IMR-90 (cell line): ENCODE measurements at regions not wholly inside any gene's neighbourhood (a gene's known extent, or its start where the extent isn't known, plus 50 kb on each side); places are given as distances from the start of the nearest gene placed in this dataset.

Experiments used
- ATAC-seq: fragments of 200-7000 bp; cut with Tn5 transposase; 2 replicates; pipeline ENCODE4 v1.9.1; 2020; ENCODE audit warnings: low read depth, mild to moderate bottlenecking, moderate library complexity
- BruUV-seq: library from RNA; stranded (reverse); fragments of 400-500 nt; replicated peaks from 2 replicates; lab custom pipeline; 2021; lab: Mats Ljungman, UMichigan
- CTCF ChIA-PET: fragments of 300-600 bp; formaldehyde crosslinking; extraction: SDS; loops from one replicate; lab custom pipeline; 2021; ENCODE audit warnings: antibody characterized with exemption; lab: Yijun Ruan, JAX
- POLR2A ChIA-PET: fragments of 300-600 bp; sonication (Branson Sonifier 250); formaldehyde crosslinking; loops from one replicate; lab custom pipeline; 2022; ENCODE audit warnings: antibody characterized with exemption; ENCODE audit not compliant: unreplicated experiment; lab: Charles Lee
- DNase-seq: peaks from one replicate; pipeline ENCODE4 v3.0.0; 2013
- H2AFZ ChIP-seq: replicated peaks from 2 replicates; pipeline ENCODE3; 2013; ENCODE audit warnings: low read length, mild to moderate bottlenecking; ENCODE audit not compliant: poor library complexity
- H2AK5ac ChIP-seq: 2 replicates; pipeline ENCODE4 v1.6.1; 2013; ENCODE audit warnings: low read depth, low read length, inconsistent platforms
- H2AK9ac ChIP-seq: replicated peaks from 2 replicates; pipeline ENCODE3; 2013; ENCODE audit warnings: mild to moderate bottlenecking, low read depth, low read length, moderate library complexity; ENCODE audit not compliant: poor library complexity
- H2BK120ac ChIP-seq: 2 replicates; pipeline ENCODE4 v1.6.1; 2013; ENCODE audit warnings: low read depth, low read length, inconsistent platforms
- H2BK15ac ChIP-seq: 3 replicates; pipeline ENCODE4 v1.6.1; 2013; ENCODE audit warnings: low read depth, low read length, inconsistent platforms
- H2BK20ac ChIP-seq: 2 replicates; pipeline ENCODE4 v1.6.1; 2013; ENCODE audit warnings: low read depth, mild to moderate bottlenecking, inconsistent platforms, low read length, moderate library complexity
- H2BK5ac ChIP-seq: 2 replicates; pipeline ENCODE4 v1.6.1; 2013; ENCODE audit warnings: mild to moderate bottlenecking, low read depth, low read length, inconsistent platforms; ENCODE audit not compliant: poor library complexity, severe bottlenecking
- H3K14ac ChIP-seq: replicated peaks from 2 replicates; pipeline ENCODE4 v1.6.1; 2013; ENCODE audit warnings: low read depth, low read length, inconsistent platforms
- H3K18ac ChIP-seq: 2 replicates; pipeline ENCODE4 v1.6.1; 2013; ENCODE audit warnings: low read depth, low read length, control low read depth
- H3K23ac ChIP-seq: 2 replicates; pipeline ENCODE4 v1.6.1; 2013; ENCODE audit warnings: low read depth, low read length, inconsistent platforms
- H3K27ac ChIP-seq: 2 replicates; pipeline ENCODE4 v1.5.1; 2013; ENCODE audit warnings: mild to moderate bottlenecking, control low read depth, low read length; ENCODE audit not compliant: insufficient read depth
- H3K27me3 ChIP-seq: 2 replicates; pipeline ENCODE4 v1.6.1; 2013; ENCODE audit warnings: low read length; ENCODE audit not compliant: control insufficient read depth, insufficient read depth
- H3K36me3 ChIP-seq: 2 replicates; pipeline ENCODE4 v1.6.1; 2013; ENCODE audit warnings: low read length, mixed read lengths; ENCODE audit not compliant: control insufficient read depth, insufficient read depth
- H3K4ac ChIP-seq: 2 replicates; pipeline ENCODE4 v1.6.1; 2013; ENCODE audit warnings: low read depth, low read length, inconsistent platforms
- H3K4me1 ChIP-seq: 2 replicates; pipeline ENCODE4 v1.6.1; 2013; ENCODE audit warnings: low read length, mixed read lengths; ENCODE audit not compliant: control insufficient read depth, insufficient read depth
- H3K4me2 ChIP-seq: 2 replicates; pipeline ENCODE4 v1.6.1; 2013; ENCODE audit warnings: low read depth, mild to moderate bottlenecking, control low read depth, low read length, moderate library complexity
- H3K4me3 ChIP-seq: 2 replicates; pipeline ENCODE4 v1.5.1; 2013; ENCODE audit warnings: low read depth, mild to moderate bottlenecking, control low read depth, low read length, moderate library complexity; ENCODE audit not compliant: insufficient read depth
- H3K56ac ChIP-seq: 2 replicates; pipeline ENCODE4 v1.6.1; 2013; ENCODE audit warnings: low read length, inconsistent platforms; ENCODE audit not compliant: insufficient read depth; ENCODE audit errors: extremely low read depth
- H3K79me1 ChIP-seq, 2 experiments: 2 replicates each; pipeline ENCODE4 v1.6.1; 2013; ENCODE audit warnings: low read length in 2 of 2, inconsistent platforms in 1 of 2, low read depth in 1 of 2
- H3K9ac ChIP-seq: 2 replicates; pipeline ENCODE4 v1.6.1; 2013; ENCODE audit warnings: low read depth, low read length, control low read depth
- H3K9me1 ChIP-seq: 2 replicates; pipeline ENCODE4 v1.6.1; 2013; ENCODE audit warnings: low read length, inconsistent platforms; ENCODE audit not compliant: insufficient read depth
- H3K9me3 ChIP-seq: 2 replicates; pipeline ENCODE4 v1.6.1; 2013; ENCODE audit warnings: low read length; ENCODE audit not compliant: control insufficient read depth, insufficient read depth
- H4K20me1 ChIP-seq: 2 replicates; pipeline ENCODE4 v1.6.1; 2013; ENCODE audit warnings: low read length, inconsistent platforms; ENCODE audit not compliant: insufficient read depth
- H4K5ac ChIP-seq: 2 replicates; pipeline ENCODE4 v1.6.1; 2013; ENCODE audit warnings: mild to moderate bottlenecking, low read depth, low read length, control low read depth
- H4K8ac ChIP-seq, 2 experiments: 2 replicates each; pipeline ENCODE4 v1.6.1; 2013; ENCODE audit warnings: low read depth in 2 of 2, low read length in 2 of 2, control low read depth in 1 of 2, inconsistent platforms in 1 of 2
- H4K91ac ChIP-seq: 2 replicates; pipeline ENCODE4 v1.6.1; 2013; ENCODE audit warnings: low read depth, low read length, inconsistent platforms; ENCODE audit not compliant: insufficient read depth
- BHLHE40 ChIP-seq: fragments of 150-350 bp; IDR thresholded peaks from 2 replicates; pipeline ENCODE4 v1.6.1; 2016; ENCODE audit warnings: mild to moderate bottlenecking, low read depth, low read length
- CTCF ChIP-seq: conservative IDR thresholded peaks from 2 replicates; pipeline ENCODE4 v1.5.1; 2012; ENCODE audit warnings: mild to moderate bottlenecking, low read depth, low read length, improper control_type of control experiment
- FOS ChIP-seq: fragments of 150-350 bp; IDR thresholded peaks from 2 replicates; pipeline ENCODE4 v1.6.1; 2016; ENCODE audit warnings: low read depth, low read length
- MAFK ChIP-seq: IDR thresholded peaks from 2 replicates; pipeline ENCODE4 v1.6.1; 2012; ENCODE audit warnings: low read depth, low read length, improper control_type of control experiment
- MAZ ChIP-seq: IDR thresholded peaks from 2 replicates; pipeline ENCODE4 v1.6.1; 2012; ENCODE audit warnings: low read depth, mild to moderate bottlenecking, low read length, improper control_type of control experiment, moderate library complexity, borderline replicate concordance
- MXI1 ChIP-seq: IDR thresholded peaks from 2 replicates; pipeline ENCODE4 v1.6.1; 2012; ENCODE audit warnings: low read depth, mild to moderate bottlenecking, low read length, moderate library complexity, borderline replicate concordance
- NFE2L2 ChIP-seq: fragments of 150-350 bp; IDR thresholded peaks from 2 replicates; pipeline ENCODE4 v1.6.1; 2016; ENCODE audit warnings: low read depth, mild to moderate bottlenecking, low read length
- POLR2A ChIP-seq: IDR thresholded peaks from 2 replicates; pipeline ENCODE4 v1.6.1; 2012; ENCODE audit warnings: mild to moderate bottlenecking, low read depth, low read length
- RFX5 ChIP-seq: IDR thresholded peaks from 2 replicates; pipeline ENCODE4 v1.8.0; 2012; ENCODE audit warnings: low read depth, mild to moderate bottlenecking, low read length, moderate library complexity
- SMC3 ChIP-seq: fragments of 150-350 bp; IDR thresholded peaks from 2 replicates; pipeline ENCODE4 v1.6.1; 2016; ENCODE audit warnings: low read depth, mild to moderate bottlenecking, antibody characterized with exemption, low read length, moderate library complexity
- WGBS, 2 experiments: methylation state at CpG; one replicate each; pipeline versions ENCODE4 v1.1.5 to v1.1.7; 2013; ENCODE audit warnings: missing lambda C conversion rate in 2 of 2; ENCODE audit not compliant: insufficient read length in 1 of 2; ENCODE audit errors: extremely low coverage in 2 of 2; 5-methylcytosine and 5-hydroxymethylcytosine counted together
- dilution Hi-C: fragments of 300-500 bp; cut with HindIII; formaldehyde crosslinking; loops from one replicate; pipeline ENCODE4 v1.14.3; 2018; ENCODE audit warnings: low sequenced_read_pairs; ENCODE audit not compliant: unreplicated experiment
- in situ Hi-C: fragments of 300-500 bp; cut with MboI; formaldehyde crosslinking; loops from 3 replicates; pipeline ENCODE4 v1.14.3; 2019; ENCODE audit warnings: low sequenced_read_pairs, inconsistent platforms, mixed read lengths
- intact Hi-C: fragments of 100-400 bp; cut with micrococcal nuclease; formaldehyde crosslinking; loops from 2 replicates; pipeline ENCODE4 v1.10.0; 2022
- TF ChIP-seq, protein P1 (sequence below): fragments of 150-350 bp; IDR thresholded peaks from 2 replicates; pipeline ENCODE4 v1.6.1; 2016; ENCODE audit warnings: low read depth, mild to moderate bottlenecking, low read length, moderate library complexity, borderline replicate concordance

- H3K4me3 ChIP-seq, result no peak overlapping the region
- H3K14ac ChIP-seq, result no peak overlapping the region
- dilution Hi-C loops (no loop called here), in situ Hi-C loops (no loop called here), intact Hi-C loops (no loop called here)
- H3K27ac ChIP-seq, result no peak overlapping the region
- no peak overlapping the region for H2AK9ac ChIP-seq
- no peak overlapping the region for H3K18ac ChIP-seq
- H3K4me1 ChIP-seq, result no peaks in the 10 kb centered on the region
- H2BK15ac ChIP-seq, result no peak overlapping the region
- H3K36me3 ChIP-seq, result no peaks in the 10 kb centered on the region
- no peak overlapping the region for H3K9ac ChIP-seq
- H2BK120ac ChIP-seq, result no peak overlapping the region
- ATAC-seq, result no peak
- H3K56ac ChIP-seq, result no peak overlapping the region
- no peak overlapping the region for H3K4me2 ChIP-seq
- H3K27me3 ChIP-seq, result no peaks in the 10 kb centered on the region
- BruUV-seq, result no TSS peak
- no peak overlapping the region for H2AK5ac ChIP-seq
- TF ChIP-seq CTCF (no peak), FOS (no peak), BHLHE40 (no peak), MAZ (no peak), POLR2A (no peak), RFX5 (no peak), MAFK (no peak), NFE2L2 (no peak), SMC3 (no peak), MXI1 (no peak)
- TF ChIP-seq, protein P1, sequence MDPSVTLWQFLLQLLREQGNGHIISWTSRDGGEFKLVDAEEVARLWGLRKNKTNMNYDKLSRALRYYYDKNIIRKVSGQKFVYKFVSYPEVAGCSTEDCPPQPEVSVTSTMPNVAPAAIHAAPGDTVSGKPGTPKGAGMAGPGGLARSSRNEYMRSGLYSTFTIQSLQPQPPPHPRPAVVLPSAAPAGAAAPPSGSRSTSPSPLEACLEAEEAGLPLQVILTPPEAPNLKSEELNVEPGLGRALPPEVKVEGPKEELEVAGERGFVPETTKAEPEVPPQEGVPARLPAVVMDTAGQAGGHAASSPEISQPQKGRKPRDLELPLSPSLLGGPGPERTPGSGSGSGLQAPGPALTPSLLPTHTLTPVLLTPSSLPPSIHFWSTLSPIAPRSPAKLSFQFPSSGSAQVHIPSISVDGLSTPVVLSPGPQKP, result no peak
- H3K79me1 ChIP-seq, result no peaks in the 10 kb centered on the region
- no peak overlapping the region for H3K4ac ChIP-seq
- H2AFZ ChIP-seq, result no peak overlapping the region
- no peak overlapping the region for H4K5ac ChIP-seq
- DNase-seq, result peak; percentile 26
- H4K20me1 ChIP-seq, result no peaks in the 10 kb centered on the region
- ChIA-PET CTCF (no interaction called here), POLR2A (no interaction called here)
- no peak overlapping the region for H3K23ac ChIP-seq
- H2BK20ac ChIP-seq, result no peak overlapping the region
- H3K9me3 ChIP-seq, result no peaks in the 10 kb centered on the region
- no peaks in the 10 kb centered on the region for H3K9me1 ChIP-seq
- no CpG with 5 or more reads among the region's 1 CpG for WGBS, 2 experiments
- H4K8ac ChIP-seq, result no peak overlapping the region
- H2BK5ac ChIP-seq, result no peak overlapping the region
- no peak overlapping the region for H4K91ac ChIP-seq
These were observed 326.0 kb downstream of the BARHL2 start for GRCh38 chr1:90391126-90391525.
